GM12891 (cell line): ENCODE measurements at regions not wholly inside any gene's neighbourhood (a gene's known extent, or its start where the extent isn't known, plus 50 kb on each side); places are given as distances from the start of the nearest gene placed in this dataset.

Source experiments
- POLR2A ChIP-seq: IDR thresholded peaks from 2 replicates; pipeline ENCODE4 v1.6.1; 2011; ENCODE audit warnings: low read depth, low read length, control low read depth
- POLR2AphosphoS5 ChIP-seq: IDR thresholded peaks from 2 replicates; pipeline ENCODE4 v1.6.1; 2011; ENCODE audit warnings: low read depth, low read length, control low read depth
- SPI1 ChIP-seq: IDR thresholded peaks from 2 replicates; pipeline ENCODE4 v1.6.1; 2011; ENCODE audit warnings: low read depth, low read length, control low read depth

DNA sequence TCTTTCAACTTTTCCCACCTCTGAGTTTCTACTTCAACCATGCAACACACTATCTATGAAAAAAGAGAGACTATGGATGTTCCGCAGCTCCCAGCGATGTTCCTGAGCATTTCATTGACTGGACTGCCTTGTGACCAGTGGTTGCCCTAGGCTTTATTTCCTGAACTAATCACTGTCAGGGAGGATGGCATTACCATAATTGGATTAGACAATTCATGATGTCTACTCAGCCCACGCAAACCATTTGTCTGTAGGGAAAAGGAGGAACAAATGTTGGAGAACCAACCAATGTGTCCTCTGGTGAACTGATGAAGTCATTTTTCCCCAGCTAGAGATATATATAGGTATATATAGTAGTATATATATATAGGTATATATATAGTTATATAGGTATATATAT lies 229.3 kb upstream of the MCTP2 start:
- no peak for TF ChIP-seq POLR2A
- TF ChIP-seq POLR2AphosphoS5 = no peak
- no peak for TF ChIP-seq SPI1
